ENCODE measurements at regions not wholly inside any gene's neighbourhood (a gene's known extent, or its start where the extent isn't known, plus 50 kb on each side); places are given as distances from the start of the nearest gene placed in this dataset.

DNA sequence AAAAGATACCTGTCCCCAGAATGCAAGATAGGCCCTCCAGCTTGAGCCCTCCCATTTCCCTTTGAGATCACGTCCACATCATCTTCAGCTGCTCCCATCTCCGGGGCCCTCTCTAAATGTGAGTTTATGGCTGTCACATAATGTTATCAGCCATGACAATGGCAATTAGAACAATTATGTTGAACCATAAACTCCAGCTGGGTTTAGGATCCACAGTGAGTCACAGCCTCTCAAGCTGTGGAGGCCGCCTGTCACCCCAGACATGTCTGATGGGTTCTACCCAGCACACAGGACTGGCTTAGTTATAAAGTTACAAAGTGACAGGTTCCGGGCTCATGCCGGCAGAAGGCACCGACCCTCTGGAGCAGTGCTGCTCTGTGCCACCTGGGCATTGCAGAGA lies 597.3 kb downstream of the PTPRU start:
- ATAC-seq (no peak), DNase-seq (ENCODE audit: low read depth, low spot score) (no peak)
- H3K4me2 ChIP-seq (ENCODE audit: low read length): no peak overlapping the region
- H3K27me3 ChIP-seq (ENCODE audit: insufficient read depth, low read length): peaks cover 21% of the 10 kb centered on the region; the same call in 1 of the 2 replicates
- H3K4me1 ChIP-seq (ENCODE audit: control insufficient read depth in 1 of 2, insufficient read depth in 2 of 2, low read length in 2 of 2): no peaks in the 10 kb centered on the region
- CTCF ChIA-PET: no interaction called here
- H2AFZ ChIP-seq (ENCODE audit: low read depth, low read length, poor library complexity, severe bottlenecking): no peak overlapping the region
- H3K4me3 ChIP-seq (replicated peaks in 1 of 2; ENCODE audit: low read depth in 1 of 2, low read length in 2 of 2): no peak overlapping the region
- RAD21 ChIA-PET (ENCODE audit: low non-redundant PET in 1 of 2, low total read pairs in 2 of 2, uncharacterized antibody in 2 of 2, unreplicated experiment in 2 of 2): no interaction called here
- no peaks in the 10 kb centered on the region for H3K79me2 ChIP-seq (ENCODE audit: insufficient read depth, low read length)
- no peak for TF ChIP-seq ZNF274 (IDR thresholded peaks at IDR 0.05; ENCODE audit: low read depth, low read length)
- TF ChIP-seq, protein P1, sequence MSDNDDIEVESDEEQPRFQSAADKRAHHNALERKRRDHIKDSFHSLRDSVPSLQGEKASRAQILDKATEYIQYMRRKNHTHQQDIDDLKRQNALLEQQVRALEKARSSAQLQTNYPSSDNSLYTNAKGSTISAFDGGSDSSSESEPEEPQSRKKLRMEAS (IDR thresholded peaks at IDR 0.05): no peak
- no peak for TF ChIP-seq YY1 (IDR thresholded peaks at IDR 0.05; ENCODE audit: extremely low read depth, insufficient replicate concordance, low read depth, low read length)
- TF ChIP-seq, protein P2, sequence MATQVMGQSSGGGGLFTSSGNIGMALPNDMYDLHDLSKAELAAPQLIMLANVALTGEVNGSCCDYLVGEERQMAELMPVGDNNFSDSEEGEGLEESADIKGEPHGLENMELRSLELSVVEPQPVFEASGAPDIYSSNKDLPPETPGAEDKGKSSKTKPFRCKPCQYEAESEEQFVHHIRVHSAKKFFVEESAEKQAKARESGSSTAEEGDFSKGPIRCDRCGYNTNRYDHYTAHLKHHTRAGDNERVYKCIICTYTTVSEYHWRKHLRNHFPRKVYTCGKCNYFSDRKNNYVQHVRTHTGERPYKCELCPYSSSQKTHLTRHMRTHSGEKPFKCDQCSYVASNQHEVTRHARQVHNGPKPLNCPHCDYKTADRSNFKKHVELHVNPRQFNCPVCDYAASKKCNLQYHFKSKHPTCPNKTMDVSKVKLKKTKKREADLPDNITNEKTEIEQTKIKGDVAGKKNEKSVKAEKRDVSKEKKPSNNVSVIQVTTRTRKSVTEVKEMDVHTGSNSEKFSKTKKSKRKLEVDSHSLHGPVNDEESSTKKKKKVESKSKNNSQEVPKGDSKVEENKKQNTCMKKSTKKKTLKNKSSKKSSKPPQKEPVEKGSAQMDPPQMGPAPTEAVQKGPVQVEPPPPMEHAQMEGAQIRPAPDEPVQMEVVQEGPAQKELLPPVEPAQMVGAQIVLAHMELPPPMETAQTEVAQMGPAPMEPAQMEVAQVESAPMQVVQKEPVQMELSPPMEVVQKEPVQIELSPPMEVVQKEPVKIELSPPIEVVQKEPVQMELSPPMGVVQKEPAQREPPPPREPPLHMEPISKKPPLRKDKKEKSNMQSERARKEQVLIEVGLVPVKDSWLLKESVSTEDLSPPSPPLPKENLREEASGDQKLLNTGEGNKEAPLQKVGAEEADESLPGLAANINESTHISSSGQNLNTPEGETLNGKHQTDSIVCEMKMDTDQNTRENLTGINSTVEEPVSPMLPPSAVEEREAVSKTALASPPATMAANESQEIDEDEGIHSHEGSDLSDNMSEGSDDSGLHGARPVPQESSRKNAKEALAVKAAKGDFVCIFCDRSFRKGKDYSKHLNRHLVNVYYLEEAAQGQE (IDR thresholded peaks at IDR 0.05; ENCODE audit: low read depth): no peak
- TF ChIP-seq EGR1 (IDR thresholded peaks at IDR 0.05; ENCODE audit: low read depth): no peak
- TF ChIP-seq, protein P3, sequence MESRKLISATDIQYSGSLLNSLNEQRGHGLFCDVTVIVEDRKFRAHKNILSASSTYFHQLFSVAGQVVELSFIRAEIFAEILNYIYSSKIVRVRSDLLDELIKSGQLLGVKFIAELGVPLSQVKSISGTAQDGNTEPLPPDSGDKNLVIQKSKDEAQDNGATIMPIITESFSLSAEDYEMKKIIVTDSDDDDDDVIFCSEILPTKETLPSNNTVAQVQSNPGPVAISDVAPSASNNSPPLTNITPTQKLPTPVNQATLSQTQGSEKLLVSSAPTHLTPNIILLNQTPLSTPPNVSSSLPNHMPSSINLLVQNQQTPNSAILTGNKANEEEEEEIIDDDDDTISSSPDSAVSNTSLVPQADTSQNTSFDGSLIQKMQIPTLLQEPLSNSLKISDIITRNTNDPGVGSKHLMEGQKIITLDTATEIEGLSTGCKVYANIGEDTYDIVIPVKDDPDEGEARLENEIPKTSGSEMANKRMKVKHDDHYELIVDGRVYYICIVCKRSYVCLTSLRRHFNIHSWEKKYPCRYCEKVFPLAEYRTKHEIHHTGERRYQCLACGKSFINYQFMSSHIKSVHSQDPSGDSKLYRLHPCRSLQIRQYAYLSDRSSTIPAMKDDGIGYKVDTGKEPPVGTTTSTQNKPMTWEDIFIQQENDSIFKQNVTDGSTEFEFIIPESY (IDR thresholded peaks at IDR 0.05; ENCODE audit: extremely low read depth, insufficient replicate concordance, low read length): no peak
- TF ChIP-seq, protein P4, sequence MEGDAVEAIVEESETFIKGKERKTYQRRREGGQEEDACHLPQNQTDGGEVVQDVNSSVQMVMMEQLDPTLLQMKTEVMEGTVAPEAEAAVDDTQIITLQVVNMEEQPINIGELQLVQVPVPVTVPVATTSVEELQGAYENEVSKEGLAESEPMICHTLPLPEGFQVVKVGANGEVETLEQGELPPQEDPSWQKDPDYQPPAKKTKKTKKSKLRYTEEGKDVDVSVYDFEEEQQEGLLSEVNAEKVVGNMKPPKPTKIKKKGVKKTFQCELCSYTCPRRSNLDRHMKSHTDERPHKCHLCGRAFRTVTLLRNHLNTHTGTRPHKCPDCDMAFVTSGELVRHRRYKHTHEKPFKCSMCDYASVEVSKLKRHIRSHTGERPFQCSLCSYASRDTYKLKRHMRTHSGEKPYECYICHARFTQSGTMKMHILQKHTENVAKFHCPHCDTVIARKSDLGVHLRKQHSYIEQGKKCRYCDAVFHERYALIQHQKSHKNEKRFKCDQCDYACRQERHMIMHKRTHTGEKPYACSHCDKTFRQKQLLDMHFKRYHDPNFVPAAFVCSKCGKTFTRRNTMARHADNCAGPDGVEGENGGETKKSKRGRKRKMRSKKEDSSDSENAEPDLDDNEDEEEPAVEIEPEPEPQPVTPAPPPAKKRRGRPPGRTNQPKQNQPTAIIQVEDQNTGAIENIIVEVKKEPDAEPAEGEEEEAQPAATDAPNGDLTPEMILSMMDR (IDR thresholded peaks at IDR 0.05 in 2 of 3, conservative IDR thresholded peaks at IDR 0.05 in 1 of 3; ENCODE audit: borderline replicate concordance in 1 of 3, insufficient read depth in 1 of 3, low read depth in 2 of 3, low read length in 2 of 3): no peak
- no peak for TF ChIP-seq SIN3A (IDR thresholded peaks at IDR 0.05; ENCODE audit: low read depth)
- TF ChIP-seq POLR2AphosphoS5 (IDR thresholded peaks at IDR 0.05; ENCODE audit: low read depth, low read length): no peak
- no peak for TF ChIP-seq JUND (IDR thresholded peaks at IDR 0.05)
- no peak for TF ChIP-seq SP1 (IDR thresholded peaks at IDR 0.05; ENCODE audit: low read depth)
- TF ChIP-seq CBX3 (IDR thresholded peaks at IDR 0.05; ENCODE audit: low read depth): no peak
- TF ChIP-seq EZH2phosphoT487 (IDR thresholded peaks at IDR 0.05; ENCODE audit: borderline replicate concordance): no peak
- TF ChIP-seq ELF1 (IDR thresholded peaks at IDR 0.05; ENCODE audit: borderline replicate concordance, low read depth): no peak
- TF ChIP-seq TCF7L2 (IDR thresholded peaks at IDR 0.05; ENCODE audit: borderline replicate concordance, extremely low read depth, insufficient read depth, insufficient read length): no peak
- no peak for TF ChIP-seq FOSL1 (IDR thresholded peaks at IDR 0.05; ENCODE audit: low read depth)
- no peak for TF ChIP-seq EZH2 (IDR thresholded peaks at IDR 0.05)
- no peak for TF ChIP-seq POLR2A (IDR thresholded peaks at IDR 0.05; ENCODE audit: borderline replicate concordance, extremely low read depth, insufficient read depth, insufficient read length)
- TF ChIP-seq ZFX (IDR thresholded peaks at IDR 0.05): no peak
- no peak for TF ChIP-seq SRF (IDR thresholded peaks at IDR 0.05; ENCODE audit: low read depth)
- BruUV-seq (replicated peaks): no TSS peak
- H3K9me2 ChIP-seq (ENCODE audit: insufficient read depth): no peaks in the 10 kb centered on the region
- no peaks in the 10 kb centered on the region for H4K20me1 ChIP-seq (ENCODE audit: insufficient read depth)
- H3K36me3 ChIP-seq (ENCODE audit: control insufficient read depth in 1 of 2, insufficient read depth in 2 of 2, low read length in 2 of 2): no peaks in the 10 kb centered on the region
- intact Hi-C loops (cut with micrococcal nuclease): no loop called here
- H3K9me3 ChIP-seq (ENCODE audit: control insufficient read depth in 1 of 2, insufficient read depth in 1 of 2, low read depth in 1 of 2, low read length in 2 of 2): no peaks in the 10 kb centered on the region
- POLR2A ChIA-PET: no interaction called here
- H3K27ac ChIP-seq (ENCODE audit: low read depth, low read length): no peak overlapping the region
- no peak overlapping the region for H3K9ac ChIP-seq (ENCODE audit: low read length)

All from HCT116 (cell line).